ENCODE measurements at regions not wholly inside any gene's neighbourhood (a gene's known extent, or its start where the extent isn't known, plus 50 kb on each side); places are given as distances from the start of the nearest gene placed in this dataset.

DNA sequence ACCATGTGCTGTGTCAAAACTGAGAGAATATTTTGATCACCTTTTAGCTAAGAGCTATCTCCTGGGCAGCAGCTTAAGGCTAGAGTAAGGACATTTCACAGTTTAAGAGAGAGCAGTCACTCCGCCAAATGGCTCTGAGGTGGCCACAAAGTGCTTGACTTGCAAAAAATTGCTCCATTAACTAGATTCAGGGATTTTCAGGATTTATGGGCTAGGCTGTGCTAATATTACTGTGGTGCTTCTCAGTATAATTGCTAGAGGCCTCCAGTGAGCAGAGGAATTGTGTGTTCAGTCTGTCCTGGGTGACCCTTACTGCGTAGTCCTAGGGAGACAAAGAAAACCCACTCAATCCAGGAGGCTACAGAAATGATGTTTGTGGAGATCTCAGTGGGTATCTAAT, 65.2 kb downstream of the PALM2AKAP2 start:
- TF ChIP-seq POLR2A (IDR thresholded peaks at IDR 0.05) (no peak), POLR2AphosphoS5 (IDR thresholded peaks at IDR 0.05) (no peak)
- TF ChIP-seq, protein P1, sequence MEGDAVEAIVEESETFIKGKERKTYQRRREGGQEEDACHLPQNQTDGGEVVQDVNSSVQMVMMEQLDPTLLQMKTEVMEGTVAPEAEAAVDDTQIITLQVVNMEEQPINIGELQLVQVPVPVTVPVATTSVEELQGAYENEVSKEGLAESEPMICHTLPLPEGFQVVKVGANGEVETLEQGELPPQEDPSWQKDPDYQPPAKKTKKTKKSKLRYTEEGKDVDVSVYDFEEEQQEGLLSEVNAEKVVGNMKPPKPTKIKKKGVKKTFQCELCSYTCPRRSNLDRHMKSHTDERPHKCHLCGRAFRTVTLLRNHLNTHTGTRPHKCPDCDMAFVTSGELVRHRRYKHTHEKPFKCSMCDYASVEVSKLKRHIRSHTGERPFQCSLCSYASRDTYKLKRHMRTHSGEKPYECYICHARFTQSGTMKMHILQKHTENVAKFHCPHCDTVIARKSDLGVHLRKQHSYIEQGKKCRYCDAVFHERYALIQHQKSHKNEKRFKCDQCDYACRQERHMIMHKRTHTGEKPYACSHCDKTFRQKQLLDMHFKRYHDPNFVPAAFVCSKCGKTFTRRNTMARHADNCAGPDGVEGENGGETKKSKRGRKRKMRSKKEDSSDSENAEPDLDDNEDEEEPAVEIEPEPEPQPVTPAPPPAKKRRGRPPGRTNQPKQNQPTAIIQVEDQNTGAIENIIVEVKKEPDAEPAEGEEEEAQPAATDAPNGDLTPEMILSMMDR (IDR thresholded peaks at IDR 0.05) = no peak
